T-cell (primary cell): ENCODE measurements at regions not wholly inside any gene's neighbourhood (a gene's known extent, or its start where the extent isn't known, plus 50 kb on each side); places are given as distances from the start of the nearest gene placed in this dataset.

Source experiments
- ATAC-seq, 4 experiments: fragments of 200-7000 bp in 3 of 4; fragments of 150-1000 bp in 1 of 4; cut with Tn5 transposase; replicated peaks in 1 of 4; 1 replicate in 3 of 4; 2 replicates in 1 of 4; pipeline ENCODE4 v1.10.0; 2021; ENCODE audit warnings: moderate library complexity in 3 of 4, mild to moderate bottlenecking in 2 of 4, moderate number of reproducible peaks in 1 of 4
- CTCF ChIA-PET, 2 donors: fragments of 300-600 bp; sonication (Branson Sonifier 250); formaldehyde crosslinking; loops; one replicate each; lab custom pipeline; 2022; ENCODE audit warnings: antibody characterized with exemption in 2 of 2; lab: Charles Lee
- POLR2A ChIA-PET, 2 donors: fragments of 300-600 bp; sonication (Branson Sonifier 250); formaldehyde crosslinking; loops; one replicate each; lab custom pipeline; 2022; ENCODE audit warnings: antibody characterized with exemption in 2 of 2; lab: Charles Lee
- DNase-seq, 35 experiments: peaks; one replicate each; pipeline versions ENCODE4 v3.0.0 to v3.0.0-alpha.2; 2013 to 2023
- H3K27ac ChIP-seq: one replicate; pipeline ENCODE4 v1.5.1; 2013; ENCODE audit warnings: low read length
- H3K27me3 ChIP-seq, 2 experiments: replicated peaks in 1 of 2; 1 replicate in 1 of 2; 2 replicates in 1 of 2; pipeline versions ENCODE4 v1.6.1 to v1.7.0; 2013; ENCODE audit warnings: low read length in 1 of 2, mixed read lengths in 1 of 2; ENCODE audit not compliant: control insufficient read depth in 2 of 2, insufficient read depth in 2 of 2; ENCODE audit errors: extremely low read depth in 1 of 2
- H3K36me3 ChIP-seq, 2 donors: 1 replicate in 1 of 2; 2 replicates in 1 of 2; pipeline versions ENCODE4 v1.6.1 to v1.7.0; 2013; ENCODE audit warnings: low read length in 1 of 2; ENCODE audit not compliant: control insufficient read depth in 2 of 2, insufficient read depth in 1 of 2; ENCODE audit errors: extremely low read depth in 1 of 2
- H3K4me1 ChIP-seq, 2 experiments: 1 replicate in 1 of 2; 2 replicates in 1 of 2; pipeline versions ENCODE4 v1.6.1 to v1.7.0; 2013; ENCODE audit warnings: low read length in 2 of 2, mixed read lengths in 1 of 2; ENCODE audit not compliant: insufficient read depth in 2 of 2, control insufficient read depth in 1 of 2; ENCODE audit errors: extremely low read depth in 1 of 2
- H3K4me3 ChIP-seq, 2 donors: 1 replicate in 1 of 2; 2 replicates in 1 of 2; pipeline versions ENCODE4 v1.5.1 to v1.7.0; 2013; ENCODE audit warnings: mild to moderate bottlenecking in 2 of 2, low read length in 1 of 2, moderate library complexity in 1 of 2; ENCODE audit not compliant: control insufficient read depth in 1 of 2; ENCODE audit errors: extremely low read depth in 1 of 2
- H3K9me3 ChIP-seq: 2 replicates; pipeline ENCODE4 v1.7.0; 2013
- H3K27ac Mint-ChIP-seq, 2 donors: one replicate each; pipeline ENCODE4 v1.8.0; 2020 to 2021; ENCODE audit warnings: mild to moderate bottlenecking in 2 of 2, mixed read lengths in 2 of 2
- H3K27me3 Mint-ChIP-seq, 2 donors: one replicate each; pipeline ENCODE4 v1.8.0; 2021 to 2022; ENCODE audit warnings: mixed read lengths in 2 of 2
- H3K36me3 Mint-ChIP-seq: one replicate; pipeline ENCODE4 v1.8.0; 2021; ENCODE audit warnings: mixed read lengths
- H3K4me1 Mint-ChIP-seq, 3 donors: one replicate each; pipeline ENCODE4 v1.8.0; 2020 to 2022; ENCODE audit warnings: mixed read lengths in 3 of 3, mild to moderate bottlenecking in 1 of 3
- H3K4me3 Mint-ChIP-seq, 3 donors: one replicate each; pipeline ENCODE4 v1.8.0; 2020 to 2022; ENCODE audit warnings: mild to moderate bottlenecking in 3 of 3, mixed read lengths in 3 of 3, moderate library complexity in 3 of 3
- H3K9me3 Mint-ChIP-seq, 3 donors: one replicate each; pipeline ENCODE4 v1.8.0; 2020 to 2022; ENCODE audit warnings: mixed read lengths in 3 of 3
- WGBS: methylation state at CpG from one replicate; pipeline ENCODE4 v1.1.5; 2013; ENCODE audit warnings: missing lambda C conversion rate; ENCODE audit not compliant: insufficient coverage; 5-methylcytosine and 5-hydroxymethylcytosine counted together

GRCh38 chr2:8365331-8365910, 316.4 kb upstream of the ID2 start:
- 98% methylated on average over 13 of the region's 16 CpGs for WGBS
- no peaks in the 10 kb centered on the region for H3K36me3 ChIP-seq
- peaks cover 0 to 3% of the 10 kb centered on the region in 2 experiments for H3K27me3 ChIP-seq
- ATAC-seq = no peak
- Mint-ChIP-seq H3K27ac (no peak overlapping the region), H3K27me3 (no peaks in the 10 kb centered on the region), H3K9me3 (no peaks in the 10 kb centered on the region), H3K4me3 (no peak overlapping the region), H3K4me1 (peaks cover 0 to 2% (median 0%) of the 10 kb centered on the region in 3 donors), H3K36me3 (no peaks in the 10 kb centered on the region)
- ChIA-PET CTCF (no interaction called here), POLR2A (no interaction called here)
- H3K27ac ChIP-seq = no peak overlapping the region
- H3K4me3 ChIP-seq = no peak overlapping the region
- H3K4me1 ChIP-seq = peaks cover 0 to 3% of the 10 kb centered on the region in 2 experiments
- H3K9me3 ChIP-seq = no peaks in the 10 kb centered on the region
- no peak for DNase-seq

- no peak overlapping the region for H3K4me3 Mint-ChIP-seq
- POLR2A ChIA-PET = no interaction called here
Observed at GRCh38 chr2:8367833-8368232, 314.0 kb upstream of the ID2 start.

DNA sequence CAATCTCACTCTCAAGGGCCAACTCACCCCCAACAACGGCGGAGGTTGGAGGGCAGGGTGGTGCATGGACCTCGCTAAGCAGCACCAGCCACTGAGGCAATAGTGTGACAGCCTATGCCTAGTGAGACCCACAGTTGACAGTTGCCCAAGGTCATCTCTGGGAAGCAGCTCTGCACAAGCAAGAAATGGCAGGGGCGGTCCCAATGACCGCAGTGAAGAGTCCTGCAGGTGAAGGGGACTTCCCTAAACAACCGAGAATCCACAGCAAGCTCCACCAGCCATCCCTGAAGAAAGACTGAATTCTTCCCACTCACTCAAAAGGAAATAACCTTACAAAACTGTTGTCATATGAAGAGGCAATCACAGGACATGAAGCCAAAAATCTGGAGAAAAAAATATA, 313.4 kb upstream of the ID2 start:
- CTCF ChIA-PET = interaction anchor here in 1 of 2 donors (0.6 kb wide), 1 partner anchor 419 kb away, joined by 3 read pairs; no protein-coding TSS in a partner anchor
- POLR2A ChIA-PET = no interaction called here
- H3K4me3 ChIP-seq = no peak overlapping the region
- H3K36me3 Mint-ChIP-seq = peaks cover 4% of the 10 kb centered on the region
- peaks cover 0 to 3% of the 10 kb centered on the region in 2 experiments for H3K4me1 ChIP-seq
- 97% methylated on average over 3 of the region's 6 CpGs for WGBS
- H3K4me3 Mint-ChIP-seq = no peak overlapping the region
- no peaks in the 10 kb centered on the region for H3K36me3 ChIP-seq
- no peak for DNase-seq
- peaks cover 0 to 3% of the 10 kb centered on the region in 2 experiments for H3K27me3 ChIP-seq
- peaks cover 0 to 4% (median 3%) of the 10 kb centered on the region in 3 donors for H3K9me3 Mint-ChIP-seq
- H3K9me3 ChIP-seq = no peaks in the 10 kb centered on the region
- H3K27ac ChIP-seq = no peak overlapping the region
- no peak for ATAC-seq
- H3K27me3 Mint-ChIP-seq = no peaks in the 10 kb centered on the region
- peaks cover 0 to 2% (median 0%) of the 10 kb centered on the region in 3 donors for H3K4me1 Mint-ChIP-seq
- no peak overlapping the region for H3K27ac Mint-ChIP-seq

More at GRCh38 chr2:8367833-8368232, 314.0 kb upstream of the ID2 start:
- CTCF ChIA-PET = no interaction called here
- no peak overlapping the region for H3K27ac Mint-ChIP-seq
- peaks cover 0 to 3% of the 10 kb centered on the region in 2 experiments for H3K27me3 ChIP-seq
- peaks cover 0 to 2% (median 0%) of the 10 kb centered on the region in 3 donors for H3K4me1 Mint-ChIP-seq
- no peak overlapping the region for H3K4me3 ChIP-seq
- peaks cover 0 to 3% of the 10 kb centered on the region in 2 experiments for H3K4me1 ChIP-seq
- H3K36me3 Mint-ChIP-seq = no peaks in the 10 kb centered on the region
- WGBS = 97% methylated on average over 3 of the region's 3 CpGs
- no peaks in the 10 kb centered on the region for H3K9me3 Mint-ChIP-seq
- no peak for DNase-seq
- H3K27me3 Mint-ChIP-seq = no peaks in the 10 kb centered on the region
- no peaks in the 10 kb centered on the region for H3K36me3 ChIP-seq
- ATAC-seq = no peak
- no peak overlapping the region for H3K27ac ChIP-seq
- no peaks in the 10 kb centered on the region for H3K9me3 ChIP-seq

DNA sequence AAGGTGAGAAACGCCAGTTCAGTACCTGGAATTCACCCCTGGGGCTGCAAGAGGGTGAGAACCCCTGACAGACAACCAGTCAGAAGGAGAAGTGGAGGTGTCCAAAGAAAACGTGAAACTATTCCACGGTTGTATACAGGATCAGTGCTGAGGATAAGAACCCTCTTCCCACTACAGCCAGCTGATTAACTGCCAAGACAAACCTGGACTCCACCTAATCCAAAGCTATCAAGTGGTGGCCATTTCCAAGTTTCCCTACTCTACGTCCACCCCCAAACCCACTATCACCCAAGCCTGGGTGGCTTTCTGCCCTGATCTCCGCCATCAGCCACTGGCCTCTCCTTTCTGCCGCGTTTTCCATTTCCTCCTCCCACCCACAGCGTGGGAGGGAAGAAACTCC, 312.3 kb upstream of the ID2 start:
- Histone ChIP-seq H3K36me3 (no peaks in the 10 kb centered on the region), H3K4me1 (peaks cover 0 to 3% of the 10 kb centered on the region in 2 experiments), H3K27ac (no peak overlapping the region), H3K4me3 (no peak overlapping the region), H3K27me3 (peaks cover 0 to 3% of the 10 kb centered on the region in 2 experiments), H3K9me3 (no peaks in the 10 kb centered on the region)
- H3K27me3 Mint-ChIP-seq = no peaks in the 10 kb centered on the region
- peaks cover 4% of the 10 kb centered on the region for H3K36me3 Mint-ChIP-seq
- no peak for ATAC-seq
- H3K4me1 Mint-ChIP-seq = no peaks in the 10 kb centered on the region
- H3K9me3 Mint-ChIP-seq = peaks cover 0 to 5% (median 3%) of the 10 kb centered on the region in 3 donors
- no peak overlapping the region for H3K4me3 Mint-ChIP-seq
- POLR2A ChIA-PET = no interaction called here
- no peak overlapping the region for H3K27ac Mint-ChIP-seq
- 99% methylated on average over 5 of the region's 8 CpGs for WGBS
- DNase-seq = no peak
- CTCF ChIA-PET = no interaction called here

GRCh38 chr2:8370258-8370802, 311.5 kb upstream of the ID2 start:
- H3K9me3 Mint-ChIP-seq = peaks cover 0 to 5% (median 3%) of the 10 kb centered on the region in 3 donors
- POLR2A ChIA-PET = interaction anchor here in 1 of 2 donors (0.6 kb wide), 1 partner anchor 46 kb away, joined by 3 read pairs; no protein-coding TSS in a partner anchor
- H3K36me3 Mint-ChIP-seq = peaks cover 4% of the 10 kb centered on the region
- peaks cover 0 to 3% of the 10 kb centered on the region in 2 experiments for H3K27me3 ChIP-seq
- no peaks in the 10 kb centered on the region for H3K27me3 Mint-ChIP-seq
- no peak overlapping the region for H3K27ac Mint-ChIP-seq
- no peaks in the 10 kb centered on the region for H3K9me3 ChIP-seq
- peaks cover 0 to 3% of the 10 kb centered on the region in 2 experiments for H3K4me1 ChIP-seq
- H3K4me1 Mint-ChIP-seq = no peaks in the 10 kb centered on the region
- CTCF ChIA-PET = interaction anchor here (0.5 to 0.6 kb wide), 2 partner anchors 8 to 10 kb away, joined by 3 to 4 read pairs; no protein-coding TSS in a partner anchor
- no peak overlapping the region for H3K27ac ChIP-seq
- no peak for ATAC-seq
- H3K36me3 ChIP-seq = no peaks in the 10 kb centered on the region
- H3K4me3 Mint-ChIP-seq = no peak overlapping the region
- no peak overlapping the region for H3K4me3 ChIP-seq
- 36% methylated on average over 2 of the region's 2 CpGs for WGBS
- DNase-seq = no peak

GRCh38 chr2:8371653-8372052, 310.2 kb upstream of the ID2 start:
- Histone ChIP-seq H3K4me1 (peaks cover 0 to 5% of the 10 kb centered on the region in 2 experiments), H3K4me3 (no peak overlapping the region), H3K27ac (no peak overlapping the region), H3K36me3 (no peaks in the 10 kb centered on the region), H3K27me3 (peaks cover 0 to 3% of the 10 kb centered on the region in 2 experiments), H3K9me3 (no peaks in the 10 kb centered on the region)
- no peaks in the 10 kb centered on the region for H3K27me3 Mint-ChIP-seq
- peaks cover 0 to 3% (median 2%) of the 10 kb centered on the region in 3 donors for H3K4me1 Mint-ChIP-seq
- ChIA-PET CTCF (no interaction called here), POLR2A (interaction anchor here in 1 of 2 donors (0.7 kb wide), 1 partner anchor 10 kb away, joined by 3 read pairs; no protein-coding TSS in a partner anchor)
- no peak overlapping the region for H3K27ac Mint-ChIP-seq
- peaks cover 0 to 5% (median 3%) of the 10 kb centered on the region in 3 donors for H3K9me3 Mint-ChIP-seq
- no CpG with 5 or more reads among the region's 4 CpGs for WGBS
- ATAC-seq (no peak), DNase-seq (no peak)
- peaks cover 4% of the 10 kb centered on the region for H3K36me3 Mint-ChIP-seq
- no peak overlapping the region for H3K4me3 Mint-ChIP-seq
